SJCRH30 (cell line): ENCODE measurements at regions not wholly inside any gene's neighbourhood (a gene's known extent, or its start where the extent isn't known, plus 50 kb on each side); places are given as distances from the start of the nearest gene placed in this dataset.
"Not testable (repeated sequence)": the region's sequence is repeated elsewhere in the genome, so short reads cannot be mapped to it uniquely, and the experiment has no call there.

Source experiments
- DNase-seq, 2 experiments: peaks; one replicate each; pipeline ENCODE4 v3.0.0-alpha.2; 2015 to 2020
- H3K27ac ChIP-seq: fragments of 250-450 bp; sonication (Bioruptor Pico); 2 replicates; pipeline ENCODE4 v1.5.1; 2020; ENCODE audit warnings: mild to moderate bottlenecking, moderate library complexity
- H3K27me3 ChIP-seq: fragments of 250-450 bp; sonication (Bioruptor Pico); 2 replicates; pipeline ENCODE4 v1.5.1; 2020; ENCODE audit warnings: mild to moderate bottlenecking, moderate library complexity
- H3K36me3 ChIP-seq: fragments of 250-450 bp; sonication (Bioruptor Pico); 2 replicates; pipeline ENCODE4 v1.5.1; 2020; ENCODE audit warnings: mild to moderate bottlenecking, moderate library complexity
- H3K4me1 ChIP-seq: fragments of 250-450 bp; sonication (Bioruptor Pico); 2 replicates; pipeline ENCODE4 v1.5.1; 2020; ENCODE audit warnings: mild to moderate bottlenecking, moderate library complexity
- H3K4me3 ChIP-seq: fragments of 250-450 bp; sonication (Bioruptor Pico); 2 replicates; pipeline ENCODE4 v1.5.1; 2020; ENCODE audit warnings: mild to moderate bottlenecking, moderate library complexity
- H3K9me3 ChIP-seq: fragments of 250-450 bp; sonication (Bioruptor Pico); replicated peaks from 2 replicates; pipeline ENCODE4 v1.5.1; 2020; ENCODE audit warnings: mild to moderate bottlenecking, moderate library complexity

DNA sequence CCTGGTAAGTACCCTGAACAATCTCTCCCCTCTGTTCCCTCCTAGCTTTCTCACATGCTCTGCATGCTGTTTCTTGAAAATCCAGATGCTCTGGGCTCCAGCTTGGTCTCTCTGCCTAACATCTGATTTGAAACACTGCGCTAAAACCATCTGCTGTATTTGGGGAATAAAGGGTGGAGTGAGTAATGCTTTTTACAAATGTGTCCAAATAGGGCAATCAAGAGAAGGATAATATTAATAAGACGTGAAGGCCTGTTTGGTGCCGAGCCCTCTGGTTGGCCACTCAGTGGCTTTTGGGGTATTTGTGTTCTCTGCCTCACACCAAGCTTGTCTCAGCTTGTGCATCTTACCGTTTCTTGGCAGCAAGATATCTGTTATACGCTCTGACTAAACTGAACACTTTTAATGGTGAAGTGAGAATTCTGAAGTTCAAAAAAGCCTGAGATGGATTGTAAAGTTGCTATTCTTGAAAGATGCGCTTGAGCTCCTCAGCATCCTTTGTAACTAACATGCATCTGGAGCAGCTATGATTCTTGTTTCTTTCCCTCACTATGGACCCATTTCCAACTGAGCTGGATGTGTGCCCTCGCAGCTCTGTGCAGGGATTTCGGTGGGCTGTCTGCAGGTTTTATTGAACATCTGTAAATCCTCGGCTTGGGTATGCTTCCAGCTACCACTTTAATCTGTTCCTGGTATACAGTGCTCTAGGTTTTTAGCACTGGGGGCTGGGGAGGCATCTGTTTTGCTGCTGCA, 269.4 kb downstream of the RWDD3 start:
- H3K9me3 ChIP-seq, result no peaks in the 10 kb centered on the region
- no peak overlapping the region for H3K27ac ChIP-seq
- DNase-seq, result no peak

DNA sequence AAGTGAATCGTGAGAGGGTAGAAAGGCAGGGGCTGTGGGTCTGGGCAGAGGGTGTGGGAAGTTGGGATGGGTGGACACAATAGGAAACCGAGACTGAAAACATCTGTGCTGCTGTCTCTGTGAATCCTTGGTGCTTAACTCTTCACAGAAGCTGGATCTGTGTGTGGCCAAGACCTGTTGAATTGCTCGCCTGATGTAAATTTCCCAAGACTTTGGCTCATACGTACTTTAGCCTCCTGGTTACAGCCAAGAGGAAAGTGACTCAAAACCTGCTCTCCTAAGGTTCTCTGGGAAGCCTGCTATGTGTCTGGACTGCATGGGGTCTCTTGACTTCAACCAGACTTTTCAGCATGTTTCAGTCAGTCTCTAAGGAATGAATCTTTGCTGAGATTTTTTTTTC, 270.3 kb downstream of the RWDD3 start:
- Histone ChIP-seq H3K36me3 (no peaks in the 10 kb centered on the region), H3K4me1 (no peaks in the 10 kb centered on the region), H3K27ac (no peak overlapping the region), H3K27me3 (no peaks in the 10 kb centered on the region), H3K4me3 (no peak overlapping the region), H3K9me3 (no peaks in the 10 kb centered on the region)
- DNase-seq, result no peak

More for the DNA sequence above, 269.4 kb downstream of the RWDD3 start:
- Histone ChIP-seq H3K36me3 (no peaks in the 10 kb centered on the region), H3K4me3 (no peak overlapping the region), H3K27me3 (no peaks in the 10 kb centered on the region), H3K4me1 (no peaks in the 10 kb centered on the region)

- DNase-seq, result no peak
- Histone ChIP-seq H3K4me3 (no peak overlapping the region), H3K36me3 (no peaks in the 10 kb centered on the region), H3K9me3 (no peaks in the 10 kb centered on the region), H3K4me1 (no peaks in the 10 kb centered on the region), H3K27ac (no peak overlapping the region), H3K27me3 (no peaks in the 10 kb centered on the region)
Observed at GRCh38 chr1:95506736-95507414, 272.9 kb downstream of the RWDD3 start.

DNA sequence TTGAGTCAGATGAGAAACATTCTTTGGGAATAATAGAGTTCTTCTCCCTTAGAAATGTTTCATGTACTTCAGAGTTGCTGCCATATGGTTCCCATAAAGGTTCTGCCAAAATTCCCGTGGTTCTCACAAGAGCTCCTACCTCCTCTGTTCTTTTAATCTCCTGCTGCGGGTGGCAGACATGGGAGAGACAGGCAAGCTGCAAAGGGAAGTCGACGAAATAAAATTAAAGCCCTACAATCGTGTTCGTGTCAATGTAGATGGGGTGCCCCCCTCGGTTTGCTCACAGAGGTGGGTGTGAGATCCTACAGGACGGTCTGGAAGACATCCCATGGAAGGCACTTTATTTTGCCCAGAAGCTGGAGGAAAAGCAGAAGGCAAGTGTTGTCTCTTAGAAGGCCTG, 276.0 kb downstream of the RWDD3 start:
- Histone ChIP-seq H3K4me3 (no peak overlapping the region), H3K27ac (no peak overlapping the region), H3K27me3 (no peaks in the 10 kb centered on the region), H3K9me3 (no peaks in the 10 kb centered on the region), H3K36me3 (no peaks in the 10 kb centered on the region), H3K4me1 (no peaks in the 10 kb centered on the region)
- no peak for DNase-seq

DNA sequence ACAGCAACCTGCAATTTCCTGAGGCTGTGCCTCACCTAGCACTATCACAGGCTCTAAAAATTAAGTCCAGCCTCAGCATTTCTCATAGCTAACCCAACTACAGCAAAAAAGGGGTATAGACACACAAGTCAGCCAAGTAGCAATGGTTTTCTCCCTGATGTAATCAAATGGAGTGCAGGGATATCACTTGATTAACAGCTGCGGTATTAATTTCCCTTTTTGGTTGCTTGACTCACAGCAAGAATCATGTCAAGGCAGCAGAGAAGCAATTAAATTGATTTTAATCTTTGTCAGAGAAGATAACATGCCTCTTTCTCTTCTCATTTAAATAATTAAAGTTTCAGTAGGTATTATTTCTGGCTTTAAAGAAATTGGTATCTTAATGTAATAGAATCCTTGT, 278.9 kb downstream of the RWDD3 start:
- no peak for DNase-seq
- H3K9me3 ChIP-seq, result no peaks in the 10 kb centered on the region
- no peak overlapping the region for H3K27ac ChIP-seq
- H3K4me1 ChIP-seq, result no peaks in the 10 kb centered on the region
- H3K4me3 ChIP-seq, result no peak overlapping the region
- no peaks in the 10 kb centered on the region for H3K36me3 ChIP-seq
- H3K27me3 ChIP-seq, result no peaks in the 10 kb centered on the region

GRCh38 chr1:95517506-95517905, 283.5 kb downstream of the RWDD3 start:
- no peak for DNase-seq
- H3K27ac ChIP-seq, result no peak overlapping the region
- H3K27me3 ChIP-seq, result no peaks in the 10 kb centered on the region
- no peak overlapping the region for H3K4me3 ChIP-seq
- no peaks in the 10 kb centered on the region for H3K4me1 ChIP-seq
- H3K36me3 ChIP-seq, result no peaks in the 10 kb centered on the region
- no peaks in the 10 kb centered on the region for H3K9me3 ChIP-seq

DNA sequence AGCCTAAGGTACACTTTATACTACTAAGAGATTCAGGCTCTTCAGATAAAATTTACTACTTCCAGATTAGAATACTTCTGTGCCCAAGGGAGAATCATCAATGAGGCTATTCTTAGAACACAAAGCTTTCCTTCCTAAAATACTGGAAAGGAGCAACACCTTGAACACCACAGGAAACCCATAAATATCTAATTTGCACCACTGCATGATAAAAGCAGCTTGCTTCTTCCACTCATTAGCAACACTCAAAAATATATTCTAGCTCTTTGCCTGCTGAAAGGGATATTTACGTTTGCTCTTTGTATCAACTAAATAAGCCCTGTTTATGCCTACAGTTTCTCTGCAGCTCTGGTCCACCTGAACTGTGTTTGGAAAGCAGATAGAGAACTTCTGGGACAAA, 284.3 kb downstream of the RWDD3 start:
- H3K4me1 ChIP-seq, result no peaks in the 10 kb centered on the region
- no peaks in the 10 kb centered on the region for H3K27me3 ChIP-seq
- H3K36me3 ChIP-seq, result no peaks in the 10 kb centered on the region
- H3K27ac ChIP-seq, result no peak overlapping the region
- DNase-seq, result no peak
- no peaks in the 10 kb centered on the region for H3K9me3 ChIP-seq
- no peak overlapping the region for H3K4me3 ChIP-seq

GRCh38 chr1:95520390-95520789, 286.4 kb downstream of the RWDD3 start:
- Histone ChIP-seq H3K27ac (no peak overlapping the region), H3K4me1 (no peaks in the 10 kb centered on the region), H3K9me3 (no peaks in the 10 kb centered on the region), H3K36me3 (no peaks in the 10 kb centered on the region), H3K27me3 (no peaks in the 10 kb centered on the region), H3K4me3 (no peak overlapping the region)
- no peak for DNase-seq

- peak in 1 of 2 experiments; percentile 17 for DNase-seq
- Histone ChIP-seq H3K9me3 (no peaks in the 10 kb centered on the region), H3K4me1 (no peaks in the 10 kb centered on the region), H3K4me3 (no peak overlapping the region), H3K27me3 (no peaks in the 10 kb centered on the region), H3K27ac (no peak overlapping the region), H3K36me3 (no peaks in the 10 kb centered on the region)
Observed at GRCh38 chr1:95532335-95532734, 298.3 kb downstream of the RWDD3 start.

- Histone ChIP-seq H3K27me3 (no peaks in the 10 kb centered on the region), H3K36me3 (no peaks in the 10 kb centered on the region), H3K4me3 (no peak overlapping the region), H3K27ac (no peak overlapping the region), H3K4me1 (no peaks in the 10 kb centered on the region), H3K9me3 (no peaks in the 10 kb centered on the region)
- peak; percentile 13 to 16 for DNase-seq
Observed at GRCh38 chr1:95534985-95535384, 301.0 kb downstream of the RWDD3 start.

DNA sequence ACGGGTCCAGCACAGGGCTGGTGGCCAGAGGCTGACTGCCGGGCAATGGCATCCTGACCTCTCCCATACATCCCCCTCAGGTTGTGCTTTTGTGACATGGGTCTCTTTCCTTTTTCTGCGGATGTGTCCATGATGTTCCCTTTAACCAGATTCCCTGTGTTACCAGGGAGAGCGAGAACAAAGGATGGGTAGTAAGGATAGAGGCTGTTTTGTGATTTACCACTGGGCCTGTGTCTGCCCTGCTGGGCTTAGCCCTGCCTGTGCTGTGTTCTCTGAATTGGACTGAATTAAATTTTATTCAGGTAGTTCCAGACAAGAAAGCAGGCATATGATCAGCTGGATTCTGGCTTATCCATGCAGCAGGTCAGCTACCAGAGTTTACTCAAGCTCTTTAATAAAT, 301.6 kb downstream of the RWDD3 start:
- DNase-seq, result no peak
- Histone ChIP-seq H3K4me1 (no peaks in the 10 kb centered on the region), H3K9me3 (no peaks in the 10 kb centered on the region), H3K4me3 (no peak overlapping the region), H3K36me3 (no peaks in the 10 kb centered on the region), H3K27me3 (no peaks in the 10 kb centered on the region), H3K27ac (no peak overlapping the region)

- Histone ChIP-seq H3K36me3 (no peaks in the 10 kb centered on the region), H3K27ac (no peak overlapping the region), H3K9me3 (no peaks in the 10 kb centered on the region)
Observed at GRCh38 chr1:95536501-95536900, 302.5 kb downstream of the RWDD3 start.

DNA sequence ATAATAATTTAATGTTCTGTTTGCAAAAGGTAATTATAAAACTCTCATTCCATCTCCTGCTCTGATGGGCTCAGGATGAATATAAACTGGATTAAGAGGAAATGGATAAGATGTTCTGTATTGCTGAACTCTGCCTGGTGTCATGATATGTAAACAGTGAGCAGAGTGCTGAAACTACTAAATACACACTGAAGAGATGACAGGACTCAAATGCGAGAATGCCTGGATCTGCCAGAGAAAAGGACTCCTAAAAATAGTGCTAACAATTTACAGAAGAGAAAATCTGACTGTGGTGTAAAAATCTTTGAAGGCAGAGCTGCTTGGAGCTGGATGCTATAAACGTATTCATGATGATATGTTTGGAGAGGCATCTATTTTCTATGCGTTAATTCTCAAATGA, 303.2 kb downstream of the RWDD3 start:
- H3K4me3 ChIP-seq, result no peak overlapping the region
- H3K9me3 ChIP-seq, result no peaks in the 10 kb centered on the region
- DNase-seq, result no peak
- H3K36me3 ChIP-seq, result no peaks in the 10 kb centered on the region
- H3K27ac ChIP-seq, result no peak overlapping the region
- H3K4me1 ChIP-seq, result no peaks in the 10 kb centered on the region
- H3K27me3 ChIP-seq, result no peaks in the 10 kb centered on the region

More at GRCh38 chr1:95536501-95536900, 302.5 kb downstream of the RWDD3 start:
- no peak for DNase-seq
- no peak overlapping the region for H3K4me3 ChIP-seq
- no peaks in the 10 kb centered on the region for H3K4me1 ChIP-seq
- no peaks in the 10 kb centered on the region for H3K27me3 ChIP-seq

- not testable (repeated sequence) for H3K27ac ChIP-seq, H3K27me3 ChIP-seq, H3K9me3 ChIP-seq, DNase-seq, H3K36me3 ChIP-seq, H3K4me1 ChIP-seq, H3K4me3 ChIP-seq
Observed at GRCh38 chr1:95538242-95538641, 304.2 kb downstream of the RWDD3 start.

DNA sequence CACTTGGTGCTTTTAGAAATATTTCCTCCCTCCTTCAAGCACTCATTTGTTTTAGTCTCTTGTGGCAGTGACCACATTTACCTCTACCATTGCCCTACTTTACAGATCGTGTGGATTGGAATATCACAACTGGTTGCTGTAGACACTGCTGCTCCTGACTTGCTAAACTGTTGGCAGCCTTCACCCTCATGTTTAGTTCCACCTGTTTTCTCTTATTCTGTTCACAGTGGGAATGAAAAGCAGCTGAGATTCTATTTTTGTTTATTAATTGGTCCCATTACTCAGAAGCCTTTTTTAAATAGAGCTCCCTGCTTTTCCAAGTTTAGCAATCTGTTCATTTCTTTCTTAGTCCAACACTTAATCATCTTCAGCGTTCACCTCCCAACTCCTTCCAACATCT, 308.9 kb downstream of the RWDD3 start:
- H3K4me1 ChIP-seq, result no peaks in the 10 kb centered on the region
- H3K9me3 ChIP-seq, result no peaks in the 10 kb centered on the region
- H3K27ac ChIP-seq, result no peak overlapping the region
- DNase-seq, result no peak
- no peak overlapping the region for H3K4me3 ChIP-seq
- H3K27me3 ChIP-seq, result no peaks in the 10 kb centered on the region
- no peaks in the 10 kb centered on the region for H3K36me3 ChIP-seq

- no peak for DNase-seq
- no peak overlapping the region for H3K4me3 ChIP-seq
- no peaks in the 10 kb centered on the region for H3K9me3 ChIP-seq
- H3K4me1 ChIP-seq, result no peaks in the 10 kb centered on the region
- no peak overlapping the region for H3K27ac ChIP-seq
- H3K27me3 ChIP-seq, result no peaks in the 10 kb centered on the region
- no peaks in the 10 kb centered on the region for H3K36me3 ChIP-seq
Observed at GRCh38 chr1:95547005-95547404, 313.0 kb downstream of the RWDD3 start.
